GM18508 (cell line): ENCODE measurements at regions not wholly inside any gene's neighbourhood (a gene's known extent, or its start where the extent isn't known, plus 50 kb on each side); places are given as distances from the start of the nearest gene placed in this dataset.
"Not testable (repeated sequence)": the region's sequence is repeated elsewhere in the genome, so short reads cannot be mapped to it uniquely, and the experiment has no call there.

Experiments used
- ATAC-seq: cut with Tn5 transposase; IDR thresholded peaks from one replicate; pipeline ENCODE4 v1.9.1; 2021; ENCODE audit warnings: moderate number of reproducible peaks; ENCODE audit not compliant: insufficient read depth, unreplicated experiment

DNA sequence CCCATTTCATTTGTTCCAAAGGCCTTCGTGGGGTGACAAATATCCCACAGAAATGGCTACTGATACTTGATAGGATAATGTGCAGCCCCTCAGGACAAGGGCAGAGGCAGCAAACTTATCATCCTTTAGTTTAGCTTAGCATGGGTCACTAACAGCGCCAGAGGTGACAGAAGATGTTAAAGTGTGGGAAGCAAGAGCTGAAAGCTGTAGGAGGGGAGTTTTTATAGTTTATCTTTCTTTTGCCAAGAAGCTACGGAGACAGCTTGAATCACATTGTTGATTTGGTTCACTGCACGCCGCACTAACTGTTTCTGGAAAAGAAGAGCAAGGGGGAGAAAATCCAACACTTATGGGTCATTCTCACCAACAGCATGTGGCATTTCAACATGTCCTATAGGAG, 773.9 kb upstream of the MMS22L start:
- no peak for ATAC-seq

DNA sequence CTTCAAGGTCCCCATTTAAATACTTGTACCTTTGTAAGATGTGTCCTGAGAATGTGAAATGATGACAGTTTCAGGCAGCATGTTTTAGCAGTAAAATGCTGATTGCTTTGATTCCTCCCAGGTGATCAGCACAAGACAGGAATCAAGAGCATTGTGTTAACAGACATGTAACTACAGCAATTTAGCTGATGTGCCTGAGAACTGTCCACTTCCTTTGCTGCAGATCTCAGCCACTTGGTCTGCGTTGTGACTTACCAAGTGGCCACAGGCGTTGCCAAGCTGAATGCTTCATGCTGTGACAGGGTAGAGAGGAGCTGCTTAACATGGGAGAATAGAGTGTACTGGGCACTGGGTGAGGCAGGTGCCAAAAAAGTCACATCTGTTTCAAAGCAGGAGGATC, 767.0 kb upstream of the POU3F2 start:
- no peak for ATAC-seq

DNA sequence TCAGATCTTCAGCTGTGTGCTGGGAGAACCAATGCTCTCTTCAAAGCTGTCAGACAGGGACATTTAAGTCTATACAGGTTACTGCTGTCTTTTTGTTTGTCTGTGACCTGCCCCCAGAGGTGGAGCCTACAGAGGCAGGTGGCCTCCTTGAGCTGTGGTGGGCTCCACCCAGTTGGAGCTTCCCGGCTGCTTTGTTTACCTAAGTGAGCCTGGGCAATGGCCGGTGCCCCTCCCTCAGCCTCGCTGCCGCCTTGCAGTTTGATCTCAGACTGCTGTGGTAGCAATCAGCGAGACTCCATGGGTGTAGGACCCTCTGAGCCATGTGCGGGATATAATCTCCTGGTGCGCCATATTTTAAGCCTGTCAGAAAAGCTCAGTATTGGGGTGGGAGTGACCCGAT, 745.8 kb upstream of the POU3F2 start:
- not testable (repeated sequence) for ATAC-seq

DNA sequence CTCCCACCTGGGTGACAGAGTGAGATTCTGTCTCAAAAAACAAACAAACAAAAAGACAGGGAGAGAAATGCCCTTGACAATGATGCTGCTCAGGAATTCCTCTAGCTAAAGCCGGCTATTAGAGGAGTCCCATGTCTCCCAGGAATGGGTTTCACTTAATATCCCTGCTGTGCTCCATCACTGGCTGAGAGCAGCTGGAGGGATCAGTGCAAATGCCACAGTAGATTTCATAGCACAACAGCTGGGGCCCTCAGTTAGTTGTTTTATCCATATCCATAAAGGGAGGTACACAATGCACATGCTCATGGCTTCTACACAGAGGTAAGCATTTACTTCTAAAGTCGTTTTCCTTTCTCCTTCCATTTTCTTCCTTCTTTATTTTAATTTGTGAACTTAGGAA, 742.0 kb upstream of the POU3F2 start:
- no peak for ATAC-seq

DNA sequence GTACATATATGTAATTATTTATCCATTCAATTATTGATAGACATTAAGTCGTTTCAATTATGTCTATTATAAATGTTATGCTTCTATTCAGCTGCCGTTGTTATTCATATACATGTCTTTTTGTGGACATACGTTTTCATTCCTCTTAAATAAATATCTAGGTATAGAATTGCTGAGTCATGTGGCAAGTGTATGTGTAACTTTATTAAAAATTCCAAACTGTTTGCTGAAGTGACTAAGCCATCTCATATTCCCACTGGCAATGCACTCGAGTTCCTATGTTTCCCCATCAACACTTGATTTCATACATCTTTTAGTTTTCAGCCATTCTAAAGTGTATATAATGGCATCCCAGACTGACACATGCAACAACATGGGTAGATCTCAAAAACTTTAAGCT, 739.7 kb upstream of the POU3F2 start:
- ATAC-seq: no peak

DNA sequence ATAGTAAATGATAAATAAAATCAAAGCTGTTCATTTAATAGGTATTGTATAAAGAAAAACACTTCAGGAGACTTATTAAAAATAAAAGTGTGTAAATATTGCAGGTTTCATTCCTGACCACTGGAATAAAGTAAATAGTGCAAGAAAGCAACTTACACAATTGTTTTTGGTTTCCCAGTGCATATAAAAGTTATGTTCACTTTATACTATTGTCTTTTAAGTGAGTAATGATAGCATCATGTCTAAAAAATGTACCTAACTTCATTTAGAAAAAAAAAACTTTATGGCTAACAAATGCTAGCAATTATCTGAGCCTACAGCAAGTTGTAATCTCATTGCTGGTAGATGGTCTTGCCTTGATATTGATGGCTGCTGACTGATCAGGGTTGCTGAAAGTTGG, 726.6 kb upstream of the POU3F2 start:
- no peak for ATAC-seq

DNA sequence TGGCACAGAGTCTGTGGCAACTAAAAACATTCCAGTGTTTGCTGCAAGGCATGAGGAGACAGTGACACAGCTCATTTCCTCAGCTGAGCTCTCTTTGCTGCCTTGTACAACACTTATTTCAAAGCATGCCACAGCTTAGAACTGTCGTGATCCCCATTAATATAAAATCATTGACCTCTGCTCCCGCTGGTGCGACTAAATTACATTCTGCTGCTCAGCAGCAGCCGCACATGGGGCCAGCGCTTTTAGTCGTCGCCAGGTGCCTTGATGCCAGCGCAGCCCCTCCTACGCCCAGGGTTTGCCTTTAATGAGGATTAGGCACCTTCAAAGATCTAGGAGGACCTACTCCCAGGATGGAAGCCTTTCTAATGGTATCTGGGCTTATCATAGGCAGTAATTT, 717.9 kb upstream of the POU3F2 start:
- ATAC-seq: no peak

DNA sequence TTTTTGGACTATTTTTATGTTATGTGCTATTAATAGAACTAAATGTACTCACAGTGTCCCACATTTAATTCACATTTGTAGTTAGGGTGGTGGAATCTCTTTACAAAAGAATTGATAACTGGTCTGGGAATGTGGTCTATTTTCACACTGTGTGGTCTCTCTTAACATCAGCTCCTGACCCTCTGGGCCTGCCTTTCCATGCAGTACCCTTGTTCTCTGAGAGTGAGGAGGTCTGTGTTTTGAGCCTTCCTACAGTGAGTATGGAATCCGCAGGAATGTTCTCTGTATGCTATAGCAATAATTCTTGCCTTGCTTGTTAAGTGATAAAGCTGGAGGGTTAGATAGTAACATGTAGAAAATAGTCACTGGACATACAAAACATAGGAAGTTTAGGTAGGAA, 717.3 kb upstream of the POU3F2 start:
- ATAC-seq: no peak

DNA sequence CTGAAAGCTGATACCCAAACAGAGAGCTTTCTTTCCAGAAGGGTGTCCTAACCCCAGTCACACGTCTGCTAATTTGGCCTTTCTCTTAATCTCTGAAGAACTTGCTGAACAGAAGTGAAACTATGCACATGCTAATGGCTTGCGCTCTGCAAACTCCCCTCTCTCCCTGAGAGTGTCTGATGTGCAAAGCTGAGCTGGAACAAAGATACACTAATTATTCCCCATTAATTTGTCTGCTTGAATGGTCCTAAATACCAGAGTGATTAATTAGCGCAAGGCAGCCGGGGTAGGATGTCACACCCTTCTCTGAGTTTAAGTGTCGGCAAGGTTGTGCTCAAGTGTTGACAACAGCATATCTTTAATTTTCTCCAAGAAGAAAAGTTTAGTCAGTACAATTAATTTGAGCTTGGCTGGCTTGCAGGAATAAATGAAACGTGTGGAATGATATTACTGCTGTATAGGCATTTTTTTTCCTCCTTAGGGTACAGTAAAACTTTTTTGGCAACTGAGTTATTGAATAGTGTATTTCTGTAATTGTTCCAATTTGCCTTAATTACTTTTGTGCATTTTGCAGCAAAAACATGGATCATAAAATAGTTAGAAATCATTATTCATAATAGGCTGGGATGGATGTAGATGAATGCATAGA, 715.9 kb upstream of the POU3F2 start:
- ATAC-seq: no peak

DNA sequence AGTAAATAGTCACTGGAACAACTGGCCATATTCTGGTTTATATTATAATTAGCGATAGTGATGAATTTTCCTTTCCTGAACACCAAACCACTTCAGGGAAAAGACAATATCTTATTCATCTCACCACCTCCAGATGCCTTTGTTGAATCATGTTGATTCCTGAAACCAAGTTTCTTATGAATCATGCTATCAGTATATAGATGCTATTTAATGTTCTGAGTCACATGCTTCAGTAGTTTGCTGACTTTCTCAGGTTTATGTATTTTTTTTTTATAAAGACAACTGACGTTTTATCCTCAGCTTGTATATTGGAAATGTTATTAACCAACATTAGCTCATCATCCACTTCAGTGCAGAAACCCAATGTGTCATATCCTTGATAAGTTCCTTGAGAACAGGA, 710.2 kb upstream of the POU3F2 start:
- ATAC-seq: no peak

DNA sequence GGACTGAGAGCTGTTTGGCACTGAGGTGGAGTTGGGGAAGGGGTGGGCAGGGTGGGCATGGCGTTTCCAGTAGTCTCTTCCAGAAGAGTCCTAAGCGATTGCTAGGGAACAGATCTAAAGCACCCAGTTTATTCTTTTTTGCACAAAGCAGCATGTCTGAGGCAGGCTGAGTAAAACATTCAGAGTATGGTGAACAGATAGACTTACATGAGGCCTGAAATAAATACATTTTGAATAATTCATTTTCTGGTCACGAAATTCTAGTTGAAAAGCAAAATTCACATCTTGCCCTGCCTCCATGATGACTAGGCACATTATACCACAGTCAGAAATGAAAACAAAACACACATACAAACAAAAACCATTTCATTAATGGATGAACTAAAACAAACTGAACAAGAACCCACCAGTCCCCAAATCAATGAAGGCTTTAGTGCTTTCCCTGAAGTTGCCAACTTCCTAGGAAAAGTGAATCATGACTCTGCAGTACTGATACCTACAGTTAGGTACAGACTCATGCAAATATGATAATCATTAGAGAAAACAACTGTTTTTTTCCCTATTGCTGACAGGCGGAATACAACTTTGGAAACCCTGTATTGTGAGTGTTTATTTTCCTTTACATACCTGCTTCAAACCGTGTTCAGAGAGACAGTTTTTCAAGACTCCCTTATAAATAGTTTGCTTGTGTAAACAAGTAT, 702.9 kb upstream of the POU3F2 start:
- ATAC-seq: no peak

DNA sequence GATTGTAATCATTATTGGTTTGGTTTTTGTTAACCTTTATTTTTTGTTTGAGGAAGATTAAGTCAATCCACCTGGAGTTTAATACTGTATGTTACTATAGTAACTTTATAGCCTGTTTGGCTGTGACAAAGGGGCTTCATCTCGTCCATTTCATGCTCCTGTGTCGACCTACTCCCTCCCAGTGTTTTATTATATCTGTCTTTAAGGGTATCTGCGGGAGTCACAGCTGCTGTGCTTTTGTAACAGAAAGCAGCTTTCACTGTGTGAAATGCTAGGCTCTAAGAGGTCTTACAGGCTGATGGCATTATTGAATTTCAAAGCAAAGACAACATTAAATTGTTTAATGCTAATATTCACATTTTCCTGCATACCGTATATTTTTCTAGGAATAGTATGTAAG, 698.0 kb upstream of the POU3F2 start:
- ATAC-seq: no peak

DNA sequence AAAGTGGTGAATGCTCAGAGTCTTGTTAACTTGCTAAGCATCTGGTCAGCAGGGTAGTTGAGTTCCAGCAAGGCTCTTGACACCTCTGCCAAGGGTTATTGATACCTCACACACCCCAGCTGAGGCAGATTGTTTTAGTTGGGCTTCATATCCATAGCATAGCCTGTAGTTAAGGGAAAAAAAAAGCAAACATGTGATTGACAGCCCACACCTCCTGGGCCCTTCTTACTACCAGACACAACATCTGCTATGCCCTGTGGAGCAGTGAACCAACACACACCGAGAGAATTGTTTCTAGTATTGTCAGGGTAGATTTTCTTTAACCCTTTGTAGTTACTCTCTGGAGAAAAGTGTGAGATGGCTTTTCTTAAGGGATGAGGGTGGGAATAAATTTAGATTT, 697.0 kb upstream of the POU3F2 start:
- no peak for ATAC-seq

DNA sequence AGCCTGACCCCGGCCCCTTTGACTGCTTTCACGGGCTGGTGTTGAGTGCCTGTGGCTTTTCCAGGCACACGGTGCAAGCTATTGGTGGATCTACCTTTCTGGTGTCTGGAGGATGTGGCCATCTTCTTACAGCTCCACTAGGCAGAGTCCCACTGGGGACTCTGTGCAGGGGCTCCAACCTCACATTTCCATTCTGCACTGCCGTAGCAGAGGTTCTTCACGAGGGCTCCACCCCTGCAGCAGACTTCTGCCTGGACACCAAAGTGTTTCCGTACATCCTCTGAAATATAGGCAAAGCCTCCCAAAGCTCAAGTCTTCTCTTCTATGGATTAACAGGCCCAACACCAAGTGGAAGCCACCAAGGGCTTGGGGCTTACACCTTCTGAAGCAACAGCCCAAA, 691.5 kb upstream of the POU3F2 start:
- no peak for ATAC-seq

DNA sequence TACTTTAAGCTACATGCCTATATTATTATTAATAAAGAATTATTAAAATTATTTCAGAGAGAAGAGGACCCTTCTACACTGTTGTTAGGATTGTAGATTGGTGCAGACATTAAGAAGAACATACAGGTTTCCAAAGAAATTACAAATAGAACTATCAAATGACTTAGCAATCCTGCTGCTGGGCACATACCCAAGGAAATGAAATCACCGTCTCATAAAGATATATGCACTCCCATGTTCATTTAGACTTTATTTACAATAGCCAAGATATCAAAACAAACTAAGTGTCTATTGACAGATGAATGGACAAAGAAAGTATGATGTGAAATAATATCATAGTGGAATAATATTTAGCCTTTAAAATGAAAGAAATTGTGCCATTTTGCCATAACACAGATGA, 687.7 kb upstream of the POU3F2 start:
- no peak for ATAC-seq

DNA sequence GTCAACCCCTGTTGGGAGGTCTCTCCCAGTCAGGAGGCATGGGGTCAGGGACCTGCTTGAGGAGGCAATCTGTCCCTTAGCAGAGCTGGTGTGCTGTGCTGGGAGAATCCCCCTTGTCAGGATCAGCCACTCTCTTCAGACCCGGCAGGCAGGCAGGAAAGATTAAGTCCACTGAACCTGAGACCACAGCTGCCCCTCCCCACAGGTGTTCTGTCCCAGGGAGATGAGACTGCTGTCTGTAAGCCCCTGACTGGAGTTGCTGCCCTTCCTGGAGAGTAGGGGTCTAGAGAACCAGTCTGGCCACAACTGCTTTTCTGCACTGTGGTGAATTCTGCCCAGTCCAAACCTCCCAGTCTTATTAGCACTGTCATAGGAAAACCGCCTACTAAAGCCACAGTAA, 677.8 kb upstream of the POU3F2 start:
- no peak for ATAC-seq

DNA sequence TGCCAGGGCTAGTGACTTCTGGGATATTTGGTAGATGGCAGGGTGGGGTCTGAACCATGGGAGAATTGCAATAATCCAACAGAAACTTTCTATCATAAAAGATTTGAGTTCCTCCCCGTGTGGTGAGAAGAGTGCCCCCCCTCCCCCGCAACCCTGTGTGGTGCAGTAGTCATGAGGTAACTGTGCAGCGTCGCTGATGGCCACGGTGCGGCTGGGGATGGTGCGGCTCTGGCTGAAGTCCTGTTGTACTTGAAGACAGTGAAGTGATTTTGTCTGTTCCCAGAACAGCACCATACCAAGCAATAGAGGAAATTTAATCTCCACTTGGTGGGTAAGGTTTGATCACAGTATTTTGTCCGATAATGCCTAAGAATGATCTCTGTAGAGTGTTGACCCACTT, 654.8 kb upstream of the POU3F2 start:
- no peak for ATAC-seq

DNA sequence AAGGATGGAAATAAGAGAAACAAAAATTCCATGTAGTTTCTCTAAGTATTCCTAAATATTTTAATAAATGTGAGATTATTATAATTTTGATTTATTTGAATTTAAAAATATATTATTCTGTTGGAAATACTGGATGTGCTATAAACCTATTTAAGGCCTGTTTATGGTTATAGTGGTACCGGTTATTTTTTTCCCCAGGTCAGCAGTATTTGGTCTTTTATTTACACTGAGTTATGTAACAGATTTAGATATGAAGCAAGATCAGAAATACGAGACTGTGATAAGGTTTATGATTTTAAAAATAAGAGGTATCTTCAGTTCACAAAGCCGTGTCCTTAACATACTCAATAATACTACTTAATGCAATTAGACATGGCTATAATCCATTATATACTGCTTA, 634.3 kb upstream of the POU3F2 start:
- no peak for ATAC-seq

DNA sequence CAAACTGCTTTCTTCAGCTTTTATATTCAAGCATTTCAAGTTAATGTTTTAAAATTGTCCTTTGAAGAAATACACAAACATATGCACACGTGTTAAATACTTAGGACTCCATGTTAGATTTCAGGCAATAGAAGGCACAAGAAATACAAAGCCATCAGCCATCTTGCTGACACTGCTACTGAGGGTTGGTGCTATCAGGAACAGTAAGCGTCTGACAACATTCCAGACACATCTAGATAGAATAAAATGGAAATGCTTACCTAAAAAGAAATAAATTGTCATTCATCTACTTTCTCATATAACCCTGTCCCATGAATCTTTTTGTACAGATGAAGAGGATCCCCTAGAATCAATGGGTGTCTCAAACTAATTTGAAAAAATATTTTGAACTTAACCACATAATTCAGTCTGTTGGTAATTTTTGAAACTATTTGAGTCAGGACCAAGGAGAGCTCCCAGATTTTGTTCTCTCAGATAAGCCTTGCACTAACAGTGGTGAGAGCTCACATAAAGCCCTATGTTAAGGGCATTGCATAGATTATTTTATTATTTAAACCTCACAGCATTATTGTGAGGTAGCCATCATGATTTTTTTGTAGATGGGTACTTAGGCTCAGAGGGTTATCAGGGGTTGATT, 631.1 kb upstream of the POU3F2 start:
- no peak for ATAC-seq

DNA sequence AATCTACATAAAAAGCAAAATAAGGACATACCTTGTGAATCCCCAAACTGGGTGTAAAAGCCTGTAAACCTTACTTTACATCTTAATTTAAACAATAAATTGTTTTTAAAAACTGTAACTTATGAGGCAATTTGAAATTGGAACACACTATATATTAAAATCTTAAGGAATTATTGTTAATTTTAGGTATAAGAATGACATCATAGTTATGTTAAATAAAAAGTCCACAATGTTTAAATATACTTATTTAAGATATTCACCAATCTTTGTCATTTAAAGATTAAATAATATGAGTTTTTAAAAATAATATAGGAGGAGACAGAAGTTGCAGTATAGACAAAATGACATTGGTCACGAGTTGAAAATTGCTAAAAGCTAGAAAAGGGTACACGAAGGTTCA, 621.9 kb upstream of the POU3F2 start:
- no peak for ATAC-seq

DNA sequence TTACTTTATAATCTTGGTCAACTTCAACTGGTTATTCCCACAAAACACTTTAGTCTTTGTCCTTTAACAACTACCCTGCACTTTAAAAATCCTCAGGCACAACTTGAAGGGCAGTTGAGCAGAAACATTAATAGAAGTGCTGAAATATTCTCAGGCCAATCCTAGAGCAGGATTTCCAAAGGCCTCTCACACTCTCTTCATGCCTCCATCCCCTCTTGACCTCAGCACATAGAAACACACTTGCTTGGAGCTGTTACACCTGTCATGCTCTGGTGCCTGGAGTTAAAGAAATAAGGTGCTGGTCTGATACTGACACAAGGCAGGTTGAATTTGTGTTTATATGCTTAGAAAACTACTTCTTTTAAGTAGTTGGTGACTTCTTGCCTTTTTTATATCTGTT, 618.8 kb upstream of the POU3F2 start:
- no peak for ATAC-seq

DNA sequence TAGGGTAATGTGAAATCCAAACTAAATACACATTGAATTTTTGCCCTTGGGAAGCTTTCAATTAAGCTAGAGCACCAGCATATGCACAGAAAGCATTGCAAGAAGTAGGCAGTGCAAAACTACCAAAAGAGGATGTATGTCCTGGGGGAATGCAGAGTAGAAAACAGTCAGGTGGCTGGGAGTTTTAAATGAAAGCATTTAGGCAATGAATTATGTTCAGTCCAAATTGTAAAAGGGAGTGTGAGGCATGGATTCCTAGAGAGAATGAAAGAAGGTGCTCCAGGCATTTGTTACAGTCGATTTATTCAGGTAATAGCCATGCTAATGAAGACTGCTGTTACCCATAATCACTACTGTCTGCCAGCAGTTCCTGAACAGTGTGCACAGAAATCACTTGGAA, 604.1 kb upstream of the POU3F2 start:
- ATAC-seq: no peak
